Mucosa of stomach (tissue), 1 donor: ENCODE measurements at regions not wholly inside any gene's neighbourhood (a gene's known extent, or its start where the extent isn't known, plus 50 kb on each side); places are given as distances from the start of the nearest gene placed in this dataset.
A peak's percentile ranks its signal among the peaks of the same experiment; 100 is the strongest.
"Not testable (repeated sequence)": the region's sequence is repeated elsewhere in the genome, so short reads cannot be mapped to it uniquely, and the experiment has no call there.

ENCODE experiments used
- H3K27me3 ChIP-seq: one replicate; pipeline ENCODE4 v1.7.0; 2013; ENCODE audit warnings: mild to moderate bottlenecking, low read length; ENCODE audit not compliant: control insufficient read depth, insufficient read depth
- H3K36me3 ChIP-seq: one replicate; pipeline ENCODE4 v1.7.0; 2013; ENCODE audit warnings: low read length; ENCODE audit not compliant: control insufficient read depth, insufficient read depth
- H3K4me1 ChIP-seq: one replicate; pipeline ENCODE4 v1.7.0; 2013; ENCODE audit warnings: mild to moderate bottlenecking, low read length; ENCODE audit not compliant: control insufficient read depth, insufficient read depth
- H3K4me3 ChIP-seq: one replicate; pipeline ENCODE4 v1.7.0; 2013; ENCODE audit warnings: low read length
- H3K9ac ChIP-seq: one replicate; pipeline ENCODE4 v1.7.0; 2013; ENCODE audit warnings: mild to moderate bottlenecking, low read length, moderate library complexity
- H3K9me3 ChIP-seq: one replicate; pipeline ENCODE4 v1.7.0; 2013; ENCODE audit warnings: mild to moderate bottlenecking, low read length, moderate library complexity; ENCODE audit not compliant: control insufficient read depth
- donor health status: Pancreatic carcinoma.

DNA sequence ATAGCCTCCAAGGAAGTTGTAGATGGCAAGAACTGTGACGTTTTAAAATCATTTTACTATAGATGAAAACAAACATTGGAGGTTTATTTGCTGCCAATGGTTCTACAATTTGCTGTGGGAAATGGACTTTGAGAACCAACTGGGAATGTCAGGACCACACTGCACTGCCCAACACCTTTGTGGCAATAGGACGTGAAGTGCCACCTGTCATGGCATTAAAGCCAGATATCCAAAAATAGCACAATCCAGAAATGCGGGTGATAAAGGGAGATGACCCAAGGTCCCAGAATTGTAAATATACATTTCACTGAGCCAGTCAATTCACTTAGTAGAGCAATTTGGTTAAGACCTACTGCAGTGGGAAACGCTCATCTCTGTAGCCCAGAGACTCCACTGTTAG lies 116.4 kb downstream of the MPP7 start:
- no peak overlapping the region for H3K4me3 ChIP-seq
- H3K9ac ChIP-seq = no peak overlapping the region

DNA sequence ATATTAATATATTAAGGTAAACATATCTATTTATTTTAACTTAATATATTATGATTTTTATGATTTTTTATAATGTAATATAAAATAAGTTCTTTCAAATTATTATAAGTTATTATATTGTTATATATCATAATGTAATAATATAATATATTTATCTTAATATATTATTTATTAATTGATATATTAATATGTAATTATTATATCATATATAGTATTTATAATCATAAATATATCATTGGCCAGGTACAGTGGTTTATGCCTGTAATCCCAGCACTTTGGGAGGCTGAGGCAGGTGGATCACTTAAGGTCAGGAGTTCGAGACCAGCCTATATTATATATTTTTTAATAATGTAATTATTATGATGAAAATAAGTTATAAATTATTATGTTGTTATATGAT lies 118.1 kb downstream of the MPP7 start:
- Histone ChIP-seq H3K36me3 (no peaks in the 10 kb centered on the region), H3K9me3 (no peaks in the 10 kb centered on the region), H3K27me3 (no peaks in the 10 kb centered on the region), H3K4me3 (no peak overlapping the region), H3K4me1 (no peaks in the 10 kb centered on the region), H3K9ac (no peak overlapping the region)

More for the DNA sequence above, 116.4 kb downstream of the MPP7 start:
- no peaks in the 10 kb centered on the region for H3K4me1 ChIP-seq
- no peaks in the 10 kb centered on the region for H3K9me3 ChIP-seq
- no peaks in the 10 kb centered on the region for H3K27me3 ChIP-seq
- H3K36me3 ChIP-seq = no peaks in the 10 kb centered on the region

DNA sequence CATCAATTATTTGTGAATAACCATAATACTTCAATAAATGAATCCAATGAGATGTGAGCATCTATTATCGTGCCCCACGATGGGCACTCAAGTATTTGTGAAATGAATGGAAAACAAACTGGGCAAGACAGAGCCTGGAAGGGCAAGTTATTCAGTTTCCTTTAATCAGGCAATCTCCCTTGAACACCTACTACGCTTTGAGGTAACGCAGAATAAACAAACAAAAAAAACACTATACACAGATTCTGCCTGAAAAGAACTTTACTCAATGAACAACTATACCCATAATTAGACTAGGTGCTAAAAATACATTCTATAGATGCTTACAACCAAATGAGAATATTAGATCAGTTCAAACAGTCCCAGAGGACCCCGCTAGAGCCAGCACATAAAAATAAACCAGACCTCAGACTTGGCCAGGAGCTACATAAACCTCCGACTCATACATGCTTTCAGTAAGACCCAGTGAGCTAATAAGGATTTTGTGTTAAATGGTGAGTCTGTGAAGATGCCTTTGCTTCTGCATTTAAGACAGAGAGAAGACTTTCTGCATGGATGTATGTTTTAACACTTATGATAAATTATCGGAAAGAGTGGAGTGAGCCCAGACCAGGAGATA lies 121.3 kb downstream of the MPP7 start:
- H3K9me3 ChIP-seq = no peaks in the 10 kb centered on the region
- peaks cover 4% of the 10 kb centered on the region for H3K4me1 ChIP-seq
- H3K9ac ChIP-seq = no peak overlapping the region
- no peaks in the 10 kb centered on the region for H3K36me3 ChIP-seq
- H3K27me3 ChIP-seq = no peaks in the 10 kb centered on the region
- H3K4me3 ChIP-seq = no peak overlapping the region

DNA sequence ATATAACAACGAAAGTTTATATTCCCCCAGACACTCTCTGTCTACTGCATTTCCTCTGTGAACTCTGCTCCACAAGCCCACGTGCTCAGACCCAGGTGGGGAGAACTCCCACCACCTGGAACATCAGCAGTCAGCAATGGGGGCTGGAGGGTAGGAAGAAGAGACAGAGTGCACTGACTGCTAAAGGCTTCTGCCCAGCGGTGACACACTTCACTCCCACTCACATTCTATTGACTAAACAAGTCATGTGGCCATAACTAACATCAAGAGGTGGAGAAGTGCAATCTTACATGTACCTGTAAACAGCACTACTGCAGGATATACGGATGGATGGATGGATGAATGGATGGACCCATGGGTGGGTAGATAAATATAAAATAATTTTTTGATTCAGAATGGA lies 122.2 kb downstream of the MPP7 start:
- Histone ChIP-seq H3K9me3 (no peaks in the 10 kb centered on the region), H3K9ac (no peak overlapping the region), H3K4me3 (no peak overlapping the region), H3K27me3 (no peaks in the 10 kb centered on the region), H3K36me3 (no peaks in the 10 kb centered on the region), H3K4me1 (peaks cover 4% of the 10 kb centered on the region)

DNA sequence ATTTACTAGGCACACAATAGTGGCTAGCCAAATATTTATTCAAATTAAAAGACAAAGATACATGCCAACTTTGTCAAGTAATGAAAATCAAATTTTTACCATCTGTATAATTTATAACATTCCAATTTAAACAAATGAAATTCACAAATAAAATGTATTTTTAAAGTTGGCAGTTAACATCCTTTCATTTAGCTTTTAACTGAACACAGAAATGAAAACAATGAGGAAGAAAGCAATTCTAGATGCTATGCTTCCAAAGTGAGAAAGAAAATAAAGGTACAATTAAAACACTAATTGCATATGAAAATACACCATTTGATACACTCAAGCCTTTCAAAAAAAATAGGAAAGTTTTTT lies 123.1 kb downstream of the MPP7 start:
- Histone ChIP-seq H3K9ac (no peak overlapping the region), H3K36me3 (no peaks in the 10 kb centered on the region), H3K9me3 (no peaks in the 10 kb centered on the region), H3K4me1 (peaks cover 4% of the 10 kb centered on the region), H3K4me3 (no peak overlapping the region), H3K27me3 (no peaks in the 10 kb centered on the region)

DNA sequence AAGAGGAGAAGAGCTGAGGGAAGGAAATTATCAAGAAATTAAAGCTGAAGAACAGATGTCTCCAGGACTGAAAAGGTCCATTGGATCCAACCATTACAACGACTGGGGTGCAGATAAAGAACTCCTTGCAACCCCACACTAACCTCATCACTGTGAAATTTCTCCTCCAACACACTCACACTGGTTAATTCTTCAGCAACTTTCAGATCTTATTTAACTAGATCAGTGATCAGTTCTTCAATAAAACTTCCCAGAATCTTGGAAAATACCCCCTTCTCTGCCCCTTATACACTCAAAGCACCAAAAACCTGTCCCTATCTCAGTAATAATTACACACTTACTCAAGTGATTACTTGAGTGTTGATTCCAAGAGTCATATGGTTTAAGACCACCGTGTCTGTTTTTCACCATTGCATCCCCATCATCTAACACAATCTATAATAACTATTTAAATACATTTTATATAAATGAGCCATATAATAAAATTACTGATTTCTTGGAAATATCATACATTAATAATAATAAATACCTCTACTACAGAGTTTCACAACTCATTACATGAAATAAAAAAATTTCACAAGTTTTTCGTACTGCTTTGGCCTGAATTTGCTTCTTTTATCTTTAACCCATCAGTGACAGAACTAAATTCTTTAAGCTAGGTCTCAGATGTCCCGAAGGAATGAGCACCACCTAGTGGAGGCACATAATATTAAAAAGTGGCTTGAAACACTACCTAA lies 123.7 kb downstream of the MPP7 start:
- H3K36me3 ChIP-seq = no peaks in the 10 kb centered on the region
- peaks cover 4% of the 10 kb centered on the region for H3K4me1 ChIP-seq
- H3K9ac ChIP-seq = no peak overlapping the region
- H3K27me3 ChIP-seq = no peaks in the 10 kb centered on the region
- no peak overlapping the region for H3K4me3 ChIP-seq
- no peaks in the 10 kb centered on the region for H3K9me3 ChIP-seq

DNA sequence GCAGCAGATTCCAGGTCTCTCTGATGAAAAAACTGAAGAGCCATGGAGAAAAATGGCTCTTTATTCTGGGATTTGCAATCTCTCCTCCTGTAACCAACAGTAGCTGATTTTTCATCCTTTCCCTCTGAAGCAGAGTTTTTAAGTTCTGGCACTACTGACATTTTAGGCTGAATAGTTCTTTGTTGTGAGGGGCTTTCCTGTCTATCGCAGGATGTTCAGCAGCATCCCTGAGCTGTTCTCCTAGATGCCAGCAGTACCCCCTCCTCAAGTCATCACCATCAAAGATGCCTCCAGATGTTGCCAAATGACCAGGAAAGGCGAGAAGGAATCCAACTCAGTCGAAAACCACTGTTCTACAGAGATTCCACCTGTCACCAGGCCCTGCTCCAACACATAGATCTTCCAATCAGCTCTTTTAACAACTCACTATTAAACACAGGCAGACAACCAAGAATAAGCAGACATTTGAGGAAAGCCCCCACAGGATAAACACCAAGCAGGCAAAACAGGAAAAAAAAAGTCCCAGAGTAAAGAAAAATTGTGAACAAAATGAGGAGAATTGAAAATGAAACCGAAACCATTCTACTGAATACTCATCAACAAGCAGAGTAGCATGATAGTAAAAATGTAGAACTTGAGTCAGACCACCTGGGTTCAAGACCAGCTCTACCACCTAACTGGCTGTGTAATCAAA lies 124.8 kb downstream of the MPP7 start:
- H3K4me3 ChIP-seq = no peak overlapping the region
- peaks cover 4% of the 10 kb centered on the region for H3K4me1 ChIP-seq
- peak overlapping the region; percentile 11 for H3K9ac ChIP-seq
- H3K27me3 ChIP-seq = no peaks in the 10 kb centered on the region
- no peaks in the 10 kb centered on the region for H3K9me3 ChIP-seq
- H3K36me3 ChIP-seq = no peaks in the 10 kb centered on the region

DNA sequence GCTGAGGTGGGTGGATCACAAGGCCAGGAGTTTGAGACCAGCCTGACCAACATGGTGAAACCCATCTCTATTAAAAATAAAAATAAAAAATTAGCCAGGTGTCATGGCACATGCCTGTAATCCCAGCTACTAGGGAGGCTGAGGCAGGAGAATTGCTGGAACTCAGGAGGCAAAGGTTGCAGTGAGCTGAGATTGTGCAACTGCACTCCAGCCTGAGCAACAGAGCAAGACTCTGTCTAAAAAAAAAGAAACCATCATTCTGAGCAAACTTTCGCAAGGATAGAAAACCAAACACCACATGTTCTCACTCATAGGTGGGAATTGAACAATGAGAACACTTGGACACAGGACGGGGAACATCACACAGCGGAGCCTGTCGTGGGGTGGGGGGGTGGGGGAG lies 126.4 kb downstream of the MPP7 start:
- not testable (repeated sequence) for H3K9ac ChIP-seq, H3K36me3 ChIP-seq, H3K27me3 ChIP-seq, H3K4me3 ChIP-seq, H3K4me1 ChIP-seq, H3K9me3 ChIP-seq

DNA sequence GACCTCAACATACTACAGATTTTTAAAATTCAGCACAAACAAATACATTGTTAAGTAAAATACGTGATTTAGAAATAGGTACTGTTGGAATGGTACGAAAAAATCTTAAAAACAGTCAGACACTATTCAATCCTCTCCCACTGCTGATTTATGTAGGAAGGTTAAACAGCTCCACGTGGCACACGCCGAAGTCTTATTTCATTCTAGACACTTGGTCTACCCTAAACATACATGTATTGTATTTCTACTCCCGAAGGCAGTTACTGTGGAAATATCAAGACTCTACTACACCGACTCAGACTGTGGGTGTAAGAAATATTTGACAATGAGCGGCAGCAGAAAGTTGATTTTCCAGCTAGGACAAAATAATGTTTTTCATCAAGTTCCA lies 130.6 kb downstream of the MPP7 start:
- no peaks in the 10 kb centered on the region for H3K27me3 ChIP-seq
- no peaks in the 10 kb centered on the region for H3K36me3 ChIP-seq
- no peaks in the 10 kb centered on the region for H3K9me3 ChIP-seq
- H3K4me1 ChIP-seq = no peaks in the 10 kb centered on the region
- no peak overlapping the region for H3K4me3 ChIP-seq
- H3K9ac ChIP-seq = no peak overlapping the region

DNA sequence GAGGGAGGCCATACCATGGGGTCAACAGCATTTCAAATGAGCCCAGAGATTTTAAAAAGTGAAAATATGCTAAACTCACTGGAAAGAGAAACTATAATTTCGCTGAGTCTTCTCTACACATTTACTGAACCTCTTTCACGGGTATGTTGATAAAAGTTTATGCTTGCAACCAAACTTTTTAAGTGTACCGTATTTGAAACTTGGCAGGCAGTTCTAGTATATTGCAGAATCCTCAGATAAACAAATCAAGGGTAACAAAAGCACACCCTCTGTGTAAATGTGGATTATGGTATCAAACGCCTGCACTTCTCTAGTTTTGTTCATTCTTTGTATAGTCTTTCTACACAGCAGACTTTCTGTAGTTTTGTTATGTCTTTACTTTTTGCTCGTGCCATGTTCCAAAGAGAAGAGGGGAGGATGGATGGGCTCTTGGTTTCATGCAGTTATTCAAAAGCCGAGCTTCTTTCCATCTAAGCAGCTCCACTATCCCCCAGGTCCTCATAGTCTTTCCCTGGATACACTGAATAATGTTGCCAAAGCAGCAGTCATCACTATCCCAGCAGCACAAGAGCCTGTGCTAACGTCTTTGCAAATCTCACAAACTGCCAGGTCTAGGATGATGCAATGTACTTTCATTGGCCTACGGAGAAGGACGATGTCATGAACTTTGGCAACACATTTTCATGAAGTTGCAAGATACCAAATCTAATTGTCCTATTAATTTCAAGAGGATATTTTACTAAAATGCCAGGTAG lies 131.2 kb downstream of the MPP7 start:
- no peak overlapping the region for H3K4me3 ChIP-seq
- no peaks in the 10 kb centered on the region for H3K27me3 ChIP-seq
- H3K9ac ChIP-seq = no peak overlapping the region

DNA sequence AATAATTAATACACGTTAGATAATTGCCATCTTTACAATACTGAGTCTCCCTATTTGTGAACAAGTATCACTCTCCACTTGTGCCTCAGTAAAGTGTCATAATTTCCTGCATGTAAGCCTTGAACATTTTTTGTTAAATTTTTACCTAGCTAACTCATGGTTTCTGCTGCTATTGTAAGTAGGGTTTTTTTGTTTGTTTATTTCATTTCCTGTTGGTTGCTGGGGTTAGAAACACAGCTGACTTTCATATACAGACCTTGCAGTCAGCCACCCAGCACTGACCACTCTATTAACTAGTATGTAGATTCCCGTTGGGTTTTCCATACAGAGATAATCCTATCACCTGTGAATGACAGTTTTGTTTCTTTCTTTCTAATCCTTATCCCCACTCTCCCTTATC lies 133.3 kb downstream of the MPP7 start:
- Histone ChIP-seq H3K27me3 (no peaks in the 10 kb centered on the region), H3K4me1 (no peaks in the 10 kb centered on the region), H3K9me3 (no peaks in the 10 kb centered on the region), H3K9ac (no peak overlapping the region), H3K36me3 (no peaks in the 10 kb centered on the region), H3K4me3 (no peak overlapping the region)

More for the DNA sequence above, 131.2 kb downstream of the MPP7 start:
- Histone ChIP-seq H3K4me1 (no peaks in the 10 kb centered on the region), H3K36me3 (no peaks in the 10 kb centered on the region), H3K9me3 (no peaks in the 10 kb centered on the region)

DNA sequence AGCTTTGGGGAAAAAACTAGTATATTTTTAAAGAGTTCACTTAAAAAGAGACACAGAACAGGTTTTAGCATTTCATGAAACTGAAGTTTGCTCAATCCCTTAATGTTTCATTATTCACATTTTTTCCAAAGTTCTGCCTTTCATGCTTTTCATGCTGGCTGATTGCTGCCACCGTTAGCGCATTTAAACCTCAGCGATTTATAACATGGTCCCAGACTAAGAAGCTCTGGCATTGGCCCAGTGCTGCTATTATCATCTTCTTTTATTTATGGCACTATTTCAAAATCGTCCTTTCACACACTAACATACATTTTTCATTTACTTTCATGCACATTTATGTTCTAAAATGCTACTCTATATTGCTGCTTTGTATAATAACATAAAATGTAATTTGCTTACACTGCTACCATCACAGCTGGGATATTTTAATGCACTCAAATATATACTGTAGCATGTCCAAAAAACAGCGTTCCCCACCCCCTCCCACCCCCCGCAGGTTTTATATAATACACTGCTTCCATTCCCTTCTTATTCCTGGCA lies 141.9 kb downstream of the MPP7 start:
- Histone ChIP-seq H3K9me3 (no peaks in the 10 kb centered on the region), H3K36me3 (no peaks in the 10 kb centered on the region), H3K4me3 (no peak overlapping the region), H3K4me1 (no peaks in the 10 kb centered on the region), H3K27me3 (no peaks in the 10 kb centered on the region), H3K9ac (no peak overlapping the region)
